HCT116 (cell line): ENCODE measurements at regions not wholly inside any gene's neighbourhood (a gene's known extent, or its start where the extent isn't known, plus 50 kb on each side); places are given as distances from the start of the nearest gene placed in this dataset.

Source experiments
- ATAC-seq: fragments of 200-7000 bp; cut with Tn5 transposase; 2 replicates; pipeline ENCODE4 v1.9.1; 2020; ENCODE audit warnings: mild to moderate bottlenecking, moderate library complexity
- BruUV-seq: library from RNA; stranded (reverse); fragments of 400-500 nt; replicated peaks from 2 replicates; lab custom pipeline; 2021; lab: Mats Ljungman, UMichigan
- CTCF ChIA-PET: fragments of 300-600 bp; sonication (Branson Sonifier 250); formaldehyde crosslinking; loops from one replicate; lab custom pipeline; 2021; ENCODE audit warnings: antibody characterized with exemption; lab: Charles Lee
- POLR2A ChIA-PET: fragments of 300-600, 350-600 bp; sonication (Branson Sonifier 250); formaldehyde crosslinking; loops from one replicate; lab custom pipeline; 2021; ENCODE audit warnings: antibody characterized with exemption; lab: Charles Lee
- RAD21 ChIA-PET, 2 experiments: fragments of 300-600 bp; sonication (Branson Sonifier 250); formaldehyde crosslinking; loops; one replicate each; lab custom pipeline; 2023; ENCODE audit warnings: low total read pairs in 2 of 2; ENCODE audit not compliant: uncharacterized antibody in 2 of 2, unreplicated experiment in 2 of 2, low non-redundant PET in 1 of 2; lab: Charles Lee
- DNase-seq: peaks from one replicate; pipeline ENCODE4 v3.0.0-alpha.2; 2010; ENCODE audit warnings: low read depth, low spot score
- H2AFZ ChIP-seq: fragments of 200-600 bp; shearing (Covaris generic), sonication (generic); 2 replicates; pipeline ENCODE4 v1.6.1; 2017; ENCODE audit warnings: low read depth, mixed run types, mixed read lengths, antibody characterized with exemption, low read length; ENCODE audit not compliant: poor library complexity, severe bottlenecking
- H3K27ac ChIP-seq: 2 replicates; pipeline ENCODE4 v1.5.1; 2012; ENCODE audit warnings: low read depth, low read length
- H3K27me3 ChIP-seq: fragments of 200-600 bp; sonication (generic); 2 replicates; pipeline ENCODE4 v1.6.1; 2016; ENCODE audit warnings: mixed run types, low read length, mixed read lengths; ENCODE audit not compliant: insufficient read depth
- H3K36me3 ChIP-seq, 2 experiments: fragments of 200-500 bp in 1 of 2; fragments of 200-600 bp in 1 of 2; sonication (Bioruptor generic) in 1 of 2; sonication (generic) in 1 of 2; 2 replicates each; pipeline versions ENCODE4 v1.5.1 to v1.6.1; 2014 to 2016; ENCODE audit warnings: low read length in 2 of 2, inconsistent platforms in 1 of 2, mixed read lengths in 1 of 2, mixed run types in 1 of 2; ENCODE audit not compliant: insufficient read depth in 2 of 2, control insufficient read depth in 1 of 2
- H3K4me1 ChIP-seq, 2 experiments: fragments of 200-600 bp in 1 of 2; sonication (generic) in 1 of 2; 2 replicates each; pipeline versions ENCODE4 v1.5.1 to v1.6.1; 2012 to 2017; ENCODE audit warnings: low read length in 2 of 2, inconsistent platforms in 1 of 2, mild to moderate bottlenecking in 1 of 2, mixed read lengths in 1 of 2, mixed run types in 1 of 2, moderate library complexity in 1 of 2; ENCODE audit not compliant: insufficient read depth in 2 of 2, control insufficient read depth in 1 of 2
- H3K4me2 ChIP-seq: fragments of 200-600 bp; sonication (generic); 2 replicates; pipeline ENCODE4 v1.6.1; 2017; ENCODE audit warnings: mixed run types, low read length, mixed read lengths
- H3K4me3 ChIP-seq, 2 experiments: fragments of 200-600 bp in 1 of 2; sonication (generic) in 1 of 2; replicated peaks in 1 of 2; 2 replicates each; pipeline ENCODE4 v1.5.1; 2011 to 2016; ENCODE audit warnings: low read length in 2 of 2, control low read depth in 1 of 2, low read depth in 1 of 2, mild to moderate bottlenecking in 1 of 2, mixed read lengths in 1 of 2, mixed run types in 1 of 2
- H3K79me2 ChIP-seq: fragments of 200-600 bp; sonication (generic); 2 replicates; pipeline ENCODE4 v1.6.1; 2017; ENCODE audit warnings: mild to moderate bottlenecking, mixed run types, low read length, moderate library complexity, mixed read lengths; ENCODE audit not compliant: insufficient read depth
- H3K9ac ChIP-seq: fragments of 200-600 bp; sonication (generic); 2 replicates; pipeline ENCODE4 v1.6.1; 2016; ENCODE audit warnings: low read length, mixed read lengths
- H3K9me2 ChIP-seq: fragments of 200-600 bp; sonication (generic), shearing (Covaris generic); 2 replicates; pipeline ENCODE4 v1.6.1; 2017; ENCODE audit warnings: mixed run types, mild to moderate bottlenecking, moderate library complexity; ENCODE audit not compliant: insufficient read depth
- H3K9me3 ChIP-seq, 2 experiments: fragments of 200-500 bp in 1 of 2; fragments of 200-600 bp in 1 of 2; sonication (Bioruptor generic) in 1 of 2; sonication (generic) in 1 of 2; 2 replicates each; pipeline ENCODE4 v1.6.1; 2014 to 2017; ENCODE audit warnings: low read length in 2 of 2, mixed read lengths in 2 of 2, inconsistent platforms in 1 of 2, low read depth in 1 of 2, mild to moderate bottlenecking in 1 of 2, mixed run types in 1 of 2, moderate library complexity in 1 of 2; ENCODE audit not compliant: control insufficient read depth in 1 of 2, insufficient read depth in 1 of 2
- H4K20me1 ChIP-seq: fragments of 200-600 bp; sonication (generic), shearing (Covaris generic); 2 replicates; pipeline ENCODE4 v1.6.1; 2017; ENCODE audit warnings: mixed run types, mild to moderate bottlenecking, moderate library complexity; ENCODE audit not compliant: insufficient read depth
- EZH2 ChIP-seq: fragments of 200-600 bp; sonication (generic); IDR thresholded peaks from 2 replicates; pipeline ENCODE4 v1.6.1; 2017; ENCODE audit warnings: antibody characterized with exemption, mixed run types
- JUND ChIP-seq: IDR thresholded peaks from 2 replicates; pipeline ENCODE4 v1.6.1; 2012
- POLR2A ChIP-seq: IDR thresholded peaks from 2 replicates; pipeline ENCODE4 v1.7.0; 2011; ENCODE audit warnings: borderline replicate concordance; ENCODE audit not compliant: insufficient read depth, insufficient read length; ENCODE audit errors: extremely low read depth
- RAD21 ChIP-seq: IDR thresholded peaks from 2 replicates; pipeline ENCODE4 v1.6.1; 2012; ENCODE audit warnings: low read depth, mild to moderate bottlenecking
- SIN3A ChIP-seq: IDR thresholded peaks from 2 replicates; pipeline ENCODE4 v1.6.1; 2012; ENCODE audit warnings: low read depth
- TCF7L2 ChIP-seq: IDR thresholded peaks from 2 replicates; pipeline ENCODE4 v1.7.0; 2011; ENCODE audit warnings: borderline replicate concordance, inconsistent platforms; ENCODE audit not compliant: insufficient read depth, insufficient read length; ENCODE audit errors: extremely low read depth
- ZFX ChIP-seq: fragments of 450-650 bp; IDR thresholded peaks from 2 replicates; pipeline ENCODE4 v1.6.1; 2017
- intact Hi-C: fragments of 100-400 bp; cut with micrococcal nuclease; formaldehyde crosslinking; loops from 2 replicates; pipeline ENCODE4 v1.10.0; 2022
- TF ChIP-seq, protein P1 (sequence below): IDR thresholded peaks from 2 replicates; pipeline ENCODE4 v1.6.1; 2012; ENCODE audit warnings: low read depth
- TF ChIP-seq, protein P2 (sequence below): IDR thresholded peaks from 2 replicates; pipeline ENCODE4 v1.6.1; 2012

DNA sequence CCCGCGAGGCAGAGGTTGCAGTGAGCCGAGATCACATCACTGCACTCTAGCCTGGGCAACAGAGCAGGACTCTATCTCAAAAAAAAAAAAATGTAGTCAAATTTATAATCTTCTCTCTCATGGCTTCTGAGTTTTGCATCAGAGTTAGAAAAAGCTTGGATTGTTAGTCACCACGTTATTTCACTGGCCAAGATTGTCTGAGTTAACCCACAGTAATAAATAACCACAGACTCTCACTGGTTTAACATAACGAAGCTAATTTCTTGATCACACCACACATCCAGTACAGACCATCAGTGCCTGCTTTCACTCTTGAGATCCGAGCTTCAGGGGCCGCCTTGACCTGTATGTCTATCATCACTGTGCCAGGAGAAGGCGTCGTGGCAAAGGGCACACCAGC lies 116.8 kb upstream of the JCAD start:
- ATAC-seq (no peak), DNase-seq (no peak)
- Histone ChIP-seq H3K36me3 (no peaks in the 10 kb centered on the region), H2AFZ (no peak overlapping the region), H3K9ac (no peak overlapping the region), H3K79me2 (no peaks in the 10 kb centered on the region), H4K20me1 (no peaks in the 10 kb centered on the region), H3K27me3 (no peaks in the 10 kb centered on the region), H3K4me1 (no peaks in the 10 kb centered on the region), H3K9me2 (no peaks in the 10 kb centered on the region), H3K4me2 (no peak overlapping the region), H3K4me3 (no peak overlapping the region), H3K9me3 (no peaks in the 10 kb centered on the region), H3K27ac (no peak overlapping the region)
- BruUV-seq: no TSS peak
- TF ChIP-seq JUND (no peak), SIN3A (no peak), POLR2A (no peak), EZH2 (no peak), TCF7L2 (no peak), RAD21 (no peak), ZFX (no peak)
- TF ChIP-seq, protein P1, sequence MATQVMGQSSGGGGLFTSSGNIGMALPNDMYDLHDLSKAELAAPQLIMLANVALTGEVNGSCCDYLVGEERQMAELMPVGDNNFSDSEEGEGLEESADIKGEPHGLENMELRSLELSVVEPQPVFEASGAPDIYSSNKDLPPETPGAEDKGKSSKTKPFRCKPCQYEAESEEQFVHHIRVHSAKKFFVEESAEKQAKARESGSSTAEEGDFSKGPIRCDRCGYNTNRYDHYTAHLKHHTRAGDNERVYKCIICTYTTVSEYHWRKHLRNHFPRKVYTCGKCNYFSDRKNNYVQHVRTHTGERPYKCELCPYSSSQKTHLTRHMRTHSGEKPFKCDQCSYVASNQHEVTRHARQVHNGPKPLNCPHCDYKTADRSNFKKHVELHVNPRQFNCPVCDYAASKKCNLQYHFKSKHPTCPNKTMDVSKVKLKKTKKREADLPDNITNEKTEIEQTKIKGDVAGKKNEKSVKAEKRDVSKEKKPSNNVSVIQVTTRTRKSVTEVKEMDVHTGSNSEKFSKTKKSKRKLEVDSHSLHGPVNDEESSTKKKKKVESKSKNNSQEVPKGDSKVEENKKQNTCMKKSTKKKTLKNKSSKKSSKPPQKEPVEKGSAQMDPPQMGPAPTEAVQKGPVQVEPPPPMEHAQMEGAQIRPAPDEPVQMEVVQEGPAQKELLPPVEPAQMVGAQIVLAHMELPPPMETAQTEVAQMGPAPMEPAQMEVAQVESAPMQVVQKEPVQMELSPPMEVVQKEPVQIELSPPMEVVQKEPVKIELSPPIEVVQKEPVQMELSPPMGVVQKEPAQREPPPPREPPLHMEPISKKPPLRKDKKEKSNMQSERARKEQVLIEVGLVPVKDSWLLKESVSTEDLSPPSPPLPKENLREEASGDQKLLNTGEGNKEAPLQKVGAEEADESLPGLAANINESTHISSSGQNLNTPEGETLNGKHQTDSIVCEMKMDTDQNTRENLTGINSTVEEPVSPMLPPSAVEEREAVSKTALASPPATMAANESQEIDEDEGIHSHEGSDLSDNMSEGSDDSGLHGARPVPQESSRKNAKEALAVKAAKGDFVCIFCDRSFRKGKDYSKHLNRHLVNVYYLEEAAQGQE: no peak
- TF ChIP-seq, protein P2, sequence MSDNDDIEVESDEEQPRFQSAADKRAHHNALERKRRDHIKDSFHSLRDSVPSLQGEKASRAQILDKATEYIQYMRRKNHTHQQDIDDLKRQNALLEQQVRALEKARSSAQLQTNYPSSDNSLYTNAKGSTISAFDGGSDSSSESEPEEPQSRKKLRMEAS: no peak
- RAD21 ChIA-PET: no interaction called here
- POLR2A ChIA-PET: no interaction called here
- intact Hi-C loops: no loop called here
- CTCF ChIA-PET: no interaction called here
